Stimulated activated CD4-positive, alpha-beta T cell treated with anti-CD3 and anti-CD28 coated beads, Interleukin-4, amount 100 ng/mL, for 4 hours (primary cell): ENCODE measurements at regions not wholly inside any gene's neighbourhood (a gene's known extent, or its start where the extent isn't known, plus 50 kb on each side); places are given as distances from the start of the nearest gene placed in this dataset.
A peak's percentile ranks its signal among the peaks of the same experiment; 100 is the strongest.
"Not testable (repeated sequence)": the region's sequence is repeated elsewhere in the genome, so short reads cannot be mapped to it uniquely, and the experiment has no call there.

Source experiments
- DNase-seq, 2 experiments: peaks; one replicate each; pipeline ENCODE4 v3.0.0-alpha.2; 2020

DNA sequence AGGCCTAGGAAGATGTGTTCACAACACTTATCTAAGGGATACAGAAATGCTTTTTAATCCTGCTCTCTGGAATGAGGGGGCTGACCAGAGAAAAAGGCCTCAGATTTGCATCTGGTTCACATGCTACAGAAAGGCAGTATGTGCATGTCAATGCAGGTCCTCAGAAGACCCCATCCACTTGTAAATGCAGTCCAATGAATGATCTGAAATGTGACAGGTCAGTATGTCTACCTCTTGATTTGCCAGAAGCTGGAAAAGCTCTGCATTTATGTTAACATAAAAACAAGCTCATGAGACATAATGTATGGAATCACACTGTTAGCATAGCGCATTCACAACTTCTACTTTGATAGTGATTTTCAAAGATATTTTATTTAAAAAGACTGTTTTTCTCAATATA is 367.4 kb upstream of the CHORDC1 start:
- DNase-seq: no peak

GRCh38 chr11:90589735-90590134 is 366.9 kb upstream of the CHORDC1 start:
- no peak for DNase-seq

GRCh38 chr11:90587896-90588295 is 365.0 kb upstream of the CHORDC1 start:
- no peak for DNase-seq

- no peak for DNase-seq
Measured at GRCh38 chr11:90585491-90585890, 362.6 kb upstream of the CHORDC1 start.

DNA sequence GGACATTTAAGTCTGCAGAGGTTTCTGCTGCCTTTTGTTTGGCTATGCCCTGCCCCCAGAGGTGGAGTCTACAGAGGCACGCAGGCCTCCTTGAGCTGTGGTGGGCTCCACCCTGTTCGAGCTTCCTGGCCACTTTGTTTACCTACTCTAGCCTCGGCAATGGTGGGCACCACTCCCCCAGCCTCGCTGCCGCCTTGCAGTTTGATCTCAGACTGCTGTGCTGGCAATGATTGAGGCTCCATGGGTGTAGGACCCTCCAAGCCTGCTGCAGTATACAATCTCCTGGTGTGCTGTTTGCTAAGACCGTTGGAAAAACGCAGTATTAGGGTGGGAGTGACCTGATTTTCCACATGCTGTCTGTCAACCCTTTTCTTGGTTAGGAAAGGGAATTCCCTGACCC is 360.1 kb upstream of the CHORDC1 start:
- DNase-seq: not testable (repeated sequence)

DNA sequence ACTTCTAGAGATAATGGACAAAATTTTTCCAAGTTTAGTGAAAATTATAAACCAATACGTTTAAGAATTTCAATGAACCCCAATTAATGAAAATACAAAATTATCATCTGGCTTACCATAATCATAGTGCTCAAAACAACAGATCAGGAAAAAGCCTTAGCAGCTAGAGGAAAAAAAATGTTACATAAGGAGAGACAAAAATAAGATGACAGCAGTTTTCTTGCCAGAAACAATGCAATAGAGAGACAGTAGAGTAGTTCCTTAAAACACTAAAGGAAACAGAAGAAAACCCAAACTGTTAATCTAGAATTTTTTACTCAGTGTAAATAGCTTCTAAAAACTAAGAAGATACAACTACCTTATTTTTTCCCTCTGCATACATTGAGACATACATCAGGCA is 341.7 kb upstream of the CHORDC1 start:
- no peak for DNase-seq

DNA sequence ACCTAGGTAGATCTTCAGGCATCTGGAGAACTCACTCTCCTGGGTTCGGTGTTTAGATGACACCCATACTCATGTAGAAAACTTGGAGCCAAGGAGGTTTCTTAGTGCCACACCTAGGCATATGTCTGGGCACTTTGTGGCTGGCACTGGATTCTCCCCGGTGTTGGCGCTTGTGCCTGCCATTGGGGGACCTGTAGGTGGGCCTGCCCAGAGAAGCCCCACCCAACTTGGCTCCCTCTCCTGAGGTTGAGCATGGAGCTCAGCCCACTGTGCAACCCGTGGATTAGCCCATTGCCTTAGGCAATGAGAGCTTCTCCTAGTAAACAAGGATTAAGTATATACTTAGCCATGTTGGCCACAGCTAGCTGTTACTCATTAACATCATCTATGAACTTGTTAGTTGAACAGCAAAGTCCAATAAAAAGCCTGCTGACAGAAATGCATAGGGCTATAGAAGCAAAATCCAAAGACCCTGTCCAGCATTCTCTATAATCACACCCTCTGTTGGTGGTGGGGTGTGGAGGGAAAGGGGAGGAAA is 335.5 kb upstream of the CHORDC1 start:
- DNase-seq: no peak

DNA sequence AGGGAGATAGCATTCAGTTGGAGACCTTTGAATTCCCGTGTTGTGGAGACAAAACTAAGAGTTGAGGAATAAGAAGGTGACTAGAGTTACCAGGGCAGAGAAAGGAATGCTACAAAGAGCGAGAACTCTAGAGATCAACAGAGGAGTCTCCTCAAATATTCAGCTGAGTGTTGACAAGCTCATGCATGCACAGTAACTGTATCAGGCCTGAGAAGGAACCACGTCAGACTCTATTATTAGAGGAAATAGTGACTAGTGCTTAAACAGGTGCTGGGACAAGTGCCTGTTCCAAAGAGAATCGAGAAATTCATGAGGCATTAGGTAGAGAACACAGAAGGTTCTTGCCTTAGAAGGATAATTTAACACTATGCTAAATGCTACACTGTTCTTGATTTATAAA is 333.8 kb upstream of the CHORDC1 start:
- DNase-seq: no peak

GRCh38 chr11:90556026-90556425 is 333.2 kb upstream of the CHORDC1 start:
- DNase-seq: no peak

DNA sequence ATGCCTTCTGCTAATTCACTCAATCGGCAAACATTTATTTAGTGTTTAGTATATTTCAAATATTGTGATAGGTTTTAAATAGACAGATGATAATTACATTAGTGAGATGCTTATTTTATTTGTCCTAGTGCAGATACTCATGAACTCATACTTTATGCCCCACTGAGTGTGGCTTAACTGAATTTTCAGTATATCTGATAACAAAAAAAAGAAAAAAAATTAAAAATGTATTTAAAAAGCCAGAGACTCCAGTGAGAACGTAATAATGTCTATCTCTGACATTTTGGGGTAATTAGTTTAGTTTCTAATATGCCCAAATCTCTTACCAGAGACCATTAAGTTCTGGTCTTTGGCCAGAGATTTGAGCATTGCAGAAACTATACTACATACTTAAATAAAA is 332.6 kb upstream of the CHORDC1 start:
- DNase-seq: no peak

DNA sequence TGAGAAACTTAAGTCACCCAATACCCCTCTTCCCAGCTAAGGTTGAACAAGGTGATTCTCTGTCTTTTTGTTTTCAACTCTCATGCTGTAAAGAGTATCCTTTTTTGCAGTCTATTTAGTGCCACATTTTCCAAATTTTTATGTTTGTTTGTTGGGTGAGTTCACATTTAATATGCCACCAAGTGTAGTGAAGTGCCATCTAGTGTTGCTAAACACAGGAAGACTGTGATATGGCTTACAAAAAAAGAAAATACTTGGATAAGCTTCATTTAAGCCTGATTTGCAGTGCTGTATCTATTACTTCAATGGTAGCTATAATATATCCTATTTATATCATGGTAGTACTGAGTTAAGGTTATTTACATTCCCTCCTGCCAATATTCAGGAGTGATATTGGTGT is 319.2 kb upstream of the CHORDC1 start:
- DNase-seq: no peak

DNA sequence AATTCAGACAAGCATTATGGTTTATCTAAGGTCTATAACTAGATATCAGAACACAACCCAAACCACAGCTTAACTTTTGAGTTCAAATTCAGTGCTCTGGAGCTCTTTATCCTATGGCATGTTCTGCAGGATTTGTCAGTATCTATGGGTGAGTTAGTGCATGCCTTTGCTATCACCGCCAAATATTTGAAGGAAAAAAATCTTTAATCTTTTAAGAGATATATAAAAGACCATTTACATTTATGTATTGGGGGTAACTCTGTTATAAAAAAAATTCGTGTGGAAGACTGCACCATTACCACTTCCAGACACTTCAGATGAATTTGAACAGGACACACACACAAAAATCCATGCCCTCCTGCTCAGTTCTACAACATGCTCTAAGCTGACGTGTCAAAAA is 313.5 kb upstream of the CHORDC1 start:
- no peak for DNase-seq

DNA sequence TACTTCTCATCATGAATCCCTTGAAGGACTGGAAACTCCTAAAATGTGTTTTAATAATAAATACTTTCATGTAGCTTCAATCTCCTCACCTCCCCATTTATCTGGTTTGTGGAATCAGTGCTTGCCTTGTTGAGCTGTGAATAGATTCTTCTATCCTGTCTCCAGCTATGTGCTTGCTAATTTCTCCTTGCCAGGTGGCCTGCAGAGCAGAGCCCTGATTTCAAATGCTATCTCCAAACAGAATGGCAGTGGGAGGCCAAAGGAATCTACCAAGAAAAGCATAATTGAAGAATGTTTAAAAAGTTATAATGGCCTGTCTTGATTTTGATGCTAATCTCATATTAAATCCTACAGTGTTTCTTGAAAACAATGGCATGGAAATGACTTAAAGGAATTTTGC is 309.3 kb upstream of the CHORDC1 start:
- DNase-seq: no peak

GRCh38 chr11:90531001-90531400 is 308.2 kb upstream of the CHORDC1 start:
- DNase-seq: no peak

GRCh38 chr11:90525962-90526361 is 303.1 kb upstream of the CHORDC1 start:
- DNase-seq: no peak

DNA sequence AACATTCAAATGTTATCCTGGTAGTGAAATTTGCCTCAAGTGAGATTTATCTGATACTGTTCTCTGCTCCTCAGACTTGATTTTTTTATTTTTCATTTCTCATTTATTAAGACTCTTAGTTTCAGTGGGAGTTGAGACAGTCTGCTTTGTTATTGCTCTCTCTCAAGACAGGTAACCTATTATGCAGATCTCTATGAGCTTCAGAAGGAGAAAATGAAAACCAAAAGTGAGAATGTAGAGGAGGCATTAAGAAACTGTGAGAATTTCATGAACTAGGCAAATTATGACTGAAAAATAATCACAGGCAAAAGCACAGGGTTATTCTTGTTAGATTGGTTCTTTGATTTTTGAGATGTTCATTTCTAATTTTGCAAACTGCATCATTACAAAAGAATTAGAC is 290.0 kb upstream of the CHORDC1 start:
- no peak for DNase-seq

- DNase-seq: no peak
Measured at GRCh38 chr11:90510839-90511238, 288.0 kb upstream of the CHORDC1 start.

- no peak for DNase-seq
Measured at GRCh38 chr11:90500922-90501568, 278.2 kb upstream of the CHORDC1 start.

DNA sequence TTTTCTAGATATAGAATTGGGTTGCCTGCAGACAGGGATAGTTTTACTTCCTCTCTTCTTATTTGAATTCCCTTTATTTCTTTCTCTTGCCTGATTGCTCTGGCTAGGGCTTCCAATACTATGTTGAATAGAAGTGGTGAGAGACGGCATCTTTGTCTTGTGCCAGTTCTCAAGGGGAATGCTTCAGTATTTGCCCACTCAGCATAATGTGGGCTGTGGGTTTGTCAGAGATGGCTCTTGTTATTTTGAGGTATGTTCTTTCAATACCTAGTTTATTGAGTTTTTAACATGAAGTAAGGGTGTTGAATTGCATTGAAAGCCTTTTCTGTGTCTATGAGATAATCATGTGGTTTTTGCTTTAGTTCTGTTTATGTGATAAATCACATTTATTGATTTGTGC is 273.9 kb upstream of the CHORDC1 start:
- DNase-seq: no peak

DNA sequence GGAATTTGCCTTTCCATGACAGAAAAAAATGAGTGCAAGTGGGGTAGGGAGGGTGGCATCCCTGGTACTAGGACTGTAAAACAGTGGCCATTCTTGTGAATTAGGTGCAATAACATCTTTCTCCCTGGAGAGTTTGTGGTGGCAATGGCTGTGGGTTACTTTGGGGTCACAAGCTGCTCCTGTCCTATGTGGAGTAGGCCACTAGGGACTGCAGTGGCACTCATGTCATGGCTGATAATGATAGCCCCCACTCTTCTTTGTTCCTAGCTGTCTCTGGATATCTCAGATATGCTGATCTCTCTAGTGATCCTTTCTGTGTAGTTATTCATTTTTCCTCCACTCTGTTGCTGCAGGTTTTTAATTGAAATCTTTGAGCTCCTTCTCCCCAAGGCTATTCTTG is 270.5 kb upstream of the CHORDC1 start:
- no peak for DNase-seq

GRCh38 chr11:90491466-90491865 is 268.6 kb upstream of the CHORDC1 start:
- DNase-seq: no peak

DNA sequence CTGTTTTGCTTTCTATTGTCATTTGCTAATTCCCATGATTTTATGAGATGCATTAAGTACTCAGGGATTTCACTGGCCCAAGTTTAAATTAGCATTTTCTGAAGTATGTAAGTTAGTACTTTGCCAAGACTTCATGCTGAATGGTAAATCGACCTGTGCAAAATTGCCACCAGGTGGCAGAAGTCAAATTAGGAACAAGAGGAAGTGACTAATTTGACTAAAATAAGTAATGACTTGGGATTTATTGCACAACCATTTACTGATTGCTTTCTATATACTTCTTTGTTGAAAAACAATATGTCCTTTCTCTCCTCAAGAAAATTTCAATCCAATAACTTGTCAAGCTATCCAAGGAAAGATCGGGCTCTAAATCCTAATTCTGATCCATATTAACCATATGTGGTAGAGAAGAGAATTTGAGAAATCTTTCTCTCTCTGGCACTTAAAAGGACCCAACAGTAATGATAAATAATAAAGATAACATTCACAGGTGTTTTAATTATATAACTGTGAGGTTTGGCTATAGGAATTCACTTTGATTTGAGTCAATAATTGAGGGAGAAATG is 253.7 kb upstream of the CHORDC1 start:
- peak in 1 of 2 experiments; percentile 3 for DNase-seq

DNA sequence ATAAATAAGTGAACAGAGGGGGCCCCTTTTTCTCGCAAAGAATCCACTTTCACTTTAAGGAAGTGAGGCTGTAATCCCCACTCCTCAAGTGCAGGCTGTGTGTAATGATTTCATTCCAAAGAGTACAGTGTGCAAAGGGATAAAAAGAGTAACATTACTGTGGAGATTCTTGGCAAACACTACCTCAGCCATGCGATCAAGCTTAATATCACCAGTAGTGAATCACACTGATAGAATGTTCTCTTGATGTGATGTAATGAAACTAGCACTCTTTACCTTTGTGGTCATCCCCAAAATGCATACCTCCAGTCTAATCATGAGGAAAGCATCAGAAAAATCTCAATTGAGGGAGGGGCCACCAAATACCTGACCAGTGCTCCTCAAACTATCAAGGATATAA is 246.1 kb upstream of the CHORDC1 start:
- no peak for DNase-seq

GRCh38 chr11:90465553-90465952 is 242.7 kb upstream of the CHORDC1 start:
- DNase-seq: no peak

DNA sequence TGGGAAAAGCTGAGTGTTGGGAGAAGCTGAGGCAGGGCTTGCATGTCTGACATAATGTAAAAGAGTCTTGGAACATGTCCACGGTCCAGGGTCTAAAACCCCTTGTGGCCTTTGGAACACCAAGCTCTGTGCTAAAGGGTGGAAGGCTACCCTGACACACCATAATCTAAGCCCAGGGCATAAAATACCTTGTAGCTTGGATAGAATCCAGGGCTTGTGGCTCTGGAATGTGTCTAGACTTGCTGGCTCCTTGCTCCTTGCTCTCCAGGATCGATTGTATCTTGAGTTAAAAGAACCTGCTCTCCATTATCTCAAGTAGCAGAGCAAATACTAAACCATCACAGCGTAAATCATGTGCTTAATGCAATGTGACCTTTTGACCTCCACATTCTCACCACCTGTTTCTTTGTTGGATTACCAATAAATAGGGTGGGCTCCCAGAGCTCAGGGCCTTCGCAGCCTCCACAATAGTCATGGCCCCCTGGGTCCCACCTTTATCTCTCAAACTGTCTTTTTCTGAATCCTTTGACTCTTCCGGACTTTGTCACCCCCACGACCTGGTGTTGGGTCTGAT is 232.6 kb upstream of the CHORDC1 start:
- DNase-seq: not testable (repeated sequence)
